Stimulated activated CD4-positive, alpha-beta T cell treated with anti-CD3 and anti-CD28 coated beads, TNF-alpha, amount 100 ng/mL, for 4 hours (primary cell): ENCODE measurements at regions not wholly inside any gene's neighbourhood (a gene's known extent, or its start where the extent isn't known, plus 50 kb on each side); places are given as distances from the start of the nearest gene placed in this dataset.

ENCODE experiments used
- DNase-seq, 3 experiments: peaks; one replicate each; pipeline ENCODE4 v3.0.0-alpha.2; 2020; ENCODE audit warnings: low read depth in 3 of 3

- DNase-seq, result no peak
Measured at GRCh38 chr1:87560601-87561360, 232.1 kb downstream of the LMO4 start.

- DNase-seq, result no peak
Measured at GRCh38 chr1:87563211-87563610, 234.5 kb downstream of the LMO4 start.

- no peak for DNase-seq
Measured at GRCh38 chr1:87565861-87566260, 237.2 kb downstream of the LMO4 start.

- no peak for DNase-seq
Measured at GRCh38 chr1:87568005-87568404, 239.3 kb downstream of the LMO4 start.

GRCh38 chr1:87568911-87569310 is 240.2 kb downstream of the LMO4 start:
- DNase-seq, result no peak

GRCh38 chr1:87572008-87572407 is 243.3 kb downstream of the LMO4 start:
- DNase-seq, result no peak

GRCh38 chr1:87572891-87573290 is 244.2 kb downstream of the LMO4 start:
- DNase-seq, result no peak

- DNase-seq, result no peak
Measured at GRCh38 chr1:87575528-87575927, 246.8 kb downstream of the LMO4 start.

GRCh38 chr1:87578464-87578863 is 249.8 kb downstream of the LMO4 start:
- DNase-seq, result no peak

GRCh38 chr1:87583459-87583858 is 254.8 kb downstream of the LMO4 start:
- no peak for DNase-seq

GRCh38 chr1:87584586-87584985 is 255.9 kb downstream of the LMO4 start:
- DNase-seq, result no peak

- no peak for DNase-seq
Measured at GRCh38 chr1:87586501-87586900, 257.8 kb downstream of the LMO4 start.

- DNase-seq, result no peak
Measured at GRCh38 chr1:87588495-87588894, 259.8 kb downstream of the LMO4 start.

GRCh38 chr1:87591492-87591891 is 262.8 kb downstream of the LMO4 start:
- DNase-seq, result no peak

GRCh38 chr1:87592156-87592555 is 263.5 kb downstream of the LMO4 start:
- no peak for DNase-seq

- DNase-seq, result no peak
Measured at GRCh38 chr1:87594736-87595383, 266.2 kb downstream of the LMO4 start.

- DNase-seq, result no peak
Measured at GRCh38 chr1:87595384-87595781, 266.7 kb downstream of the LMO4 start.

GRCh38 chr1:87598429-87598828 is 269.7 kb downstream of the LMO4 start:
- DNase-seq, result no peak

- DNase-seq, result no peak
Measured at GRCh38 chr1:87599569-87599968, 270.9 kb downstream of the LMO4 start.

- no peak for DNase-seq
Measured at GRCh38 chr1:87600055-87600850, 271.6 kb downstream of the LMO4 start.

GRCh38 chr1:87600854-87601253 is 272.2 kb downstream of the LMO4 start:
- no peak for DNase-seq

- no peak for DNase-seq
Measured at GRCh38 chr1:87603626-87604025, 274.9 kb downstream of the LMO4 start.

GRCh38 chr1:87612956-87613355 is 284.3 kb downstream of the LMO4 start:
- no peak for DNase-seq
